ENCODE measurements at regions not wholly inside any gene's neighbourhood (a gene's known extent, or its start where the extent isn't known, plus 50 kb on each side); places are given as distances from the start of the nearest gene placed in this dataset.

GRCh38 chr11:110377434-110377833 is 52.3 kb upstream of the FDX1 start:
- Histone ChIP-seq H2BK5ac (ENCODE audit: insufficient read length, low read length) (no peak overlapping the region), H3K4me1 (ENCODE audit: insufficient read depth, low read length) (no peaks in the 10 kb centered on the region), H2BK20ac (ENCODE audit: low read depth, low read length, poor library complexity, severe bottlenecking) (no peak overlapping the region), H3K9me3 (ENCODE audit: control insufficient read depth, low read depth, low read length) (no peaks in the 10 kb centered on the region), H3K79me1 (ENCODE audit: insufficient read depth, low read depth, low read length, poor library complexity, severe bottlenecking) (no peaks in the 10 kb centered on the region), H3K79me2 (ENCODE audit: insufficient read depth, low read length) (no peaks in the 10 kb centered on the region), H3K56ac (ENCODE audit: insufficient read length, low read depth, low read length) (no peak overlapping the region), H3K9ac (ENCODE audit: extremely low read depth, insufficient read length, low read length) (no peak overlapping the region), H4K5ac (ENCODE audit: insufficient read length, low read depth, low read length) (no peak overlapping the region), H3K23ac (ENCODE audit: insufficient read length, low read depth, low read length) (no peak overlapping the region), H3K27me3 (ENCODE audit: insufficient read depth, low read length) (no peaks in the 10 kb centered on the region), H4K8ac (replicated peaks; ENCODE audit: insufficient read length, low read depth, low read length) (no peak overlapping the region), H3K18ac (ENCODE audit: insufficient read length, low read depth, low read length) (no peak overlapping the region), H3K4me2 (ENCODE audit: insufficient read depth, insufficient read length, low read length) (no peak overlapping the region), H2AK5ac (ENCODE audit: insufficient read length, low read length) (no peak overlapping the region), H3K14ac (ENCODE audit: insufficient read depth, low read length) (no peak overlapping the region), H3K23me2 (ENCODE audit: insufficient read length, low read depth, low read length, poor library complexity, severe bottlenecking) (no peaks in the 10 kb centered on the region), H2BK120ac (ENCODE audit: low read depth, low read length, poor library complexity, severe bottlenecking) (no peak overlapping the region), H3K4ac (ENCODE audit: low read depth, low read length) (no peak overlapping the region), H2BK15ac (ENCODE audit: low read depth, low read length) (no peak overlapping the region), H3K27ac (ENCODE audit: insufficient read length, low read depth, low read length) (no peak overlapping the region), H4K20me1 (ENCODE audit: control insufficient read depth, insufficient read depth, insufficient read length) (no peaks in the 10 kb centered on the region), H2AFZ (ENCODE audit: low read length) (no peak overlapping the region), H4K91ac (ENCODE audit: insufficient read length, low read depth, low read length) (no peak overlapping the region), H2BK12ac (ENCODE audit: insufficient read length, low read depth, low read length) (no peak overlapping the region), H3T11ph (ENCODE audit: low read length) (no peak overlapping the region)
- no peak overlapping the region for H3K27ac Mint-ChIP-seq
- no peaks in the 10 kb centered on the region; a peak in 1 of 5 replicates for H3K9me3 Mint-ChIP-seq
- H3K4me1 Mint-ChIP-seq, result peaks cover 6 to 7% of the 10 kb centered on the region in 2 experiments
- TF ChIP-seq CTCF (conservative IDR thresholded peaks at IDR 0.05), result no peak
- H3K36me3 Mint-ChIP-seq (ENCODE audit: insufficient read depth in 1 of 3, low read depth in 3 of 3), result no peaks in the 10 kb centered on the region
- no peaks in the 10 kb centered on the region for H3K27me3 Mint-ChIP-seq (ENCODE audit: low read depth)
- DNase-seq, result no peak
- no peak overlapping the region for H3K4me3 Mint-ChIP-seq
- no CpG with 5 or more reads among the region's 3 CpGs for WGBS (ENCODE audit: extremely low coverage, insufficient read length, low lambda C conversion rate)
